Hindlimb muscle (tissue), 1 donor: ENCODE measurements at regions not wholly inside any gene's neighbourhood (a gene's known extent, or its start where the extent isn't known, plus 50 kb on each side); places are given as distances from the start of the nearest gene placed in this dataset.

Source experiments
- DNase-seq: peaks from one replicate; pipeline ENCODE4 v3.0.0-alpha.2; 2013

DNA sequence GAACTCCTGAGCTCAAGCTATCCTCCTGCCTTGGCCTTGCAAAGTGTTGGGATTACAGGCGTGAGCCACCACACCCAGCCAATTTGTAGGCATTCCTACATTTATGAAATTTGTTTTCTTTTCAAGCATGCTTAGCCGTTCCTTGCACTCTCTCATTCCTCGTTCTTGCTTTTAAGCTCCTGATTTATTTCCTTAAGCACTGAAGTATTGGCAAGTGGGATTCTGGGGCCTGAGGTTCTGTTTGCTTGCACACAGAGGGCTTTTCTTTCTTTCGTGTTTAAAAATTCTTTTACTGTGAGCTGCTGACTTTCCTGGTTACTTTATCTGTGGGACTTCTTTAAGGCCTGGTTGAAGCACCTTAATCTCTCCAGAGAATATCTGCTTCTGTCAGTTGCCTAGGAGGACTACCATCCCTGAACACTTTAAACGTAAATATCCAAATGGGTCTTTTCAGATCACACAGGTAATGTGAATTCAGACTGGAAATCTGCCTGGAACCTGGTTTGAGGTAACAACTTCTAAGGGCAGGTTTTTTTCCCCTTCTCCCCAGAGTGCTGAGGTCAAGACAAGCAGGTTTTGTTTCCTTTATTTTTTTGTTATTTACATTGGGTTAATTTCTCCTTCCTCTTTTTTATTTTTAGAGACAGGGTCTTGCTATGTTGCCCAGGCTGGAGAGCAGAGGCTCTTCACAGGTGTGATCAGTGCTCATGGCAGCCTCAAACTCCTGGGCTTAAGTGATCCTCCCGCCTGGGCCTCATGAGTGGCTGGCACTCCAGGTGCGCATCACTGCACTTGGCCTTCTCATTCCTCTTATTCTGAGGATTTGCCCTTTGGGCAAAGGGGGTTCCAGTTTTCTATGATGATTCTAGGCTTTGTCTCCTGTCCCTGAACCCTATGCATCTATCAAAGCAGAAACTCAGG lies 102.9 kb downstream of the PFKFB3 start:
- DNase-seq: no peak

DNA sequence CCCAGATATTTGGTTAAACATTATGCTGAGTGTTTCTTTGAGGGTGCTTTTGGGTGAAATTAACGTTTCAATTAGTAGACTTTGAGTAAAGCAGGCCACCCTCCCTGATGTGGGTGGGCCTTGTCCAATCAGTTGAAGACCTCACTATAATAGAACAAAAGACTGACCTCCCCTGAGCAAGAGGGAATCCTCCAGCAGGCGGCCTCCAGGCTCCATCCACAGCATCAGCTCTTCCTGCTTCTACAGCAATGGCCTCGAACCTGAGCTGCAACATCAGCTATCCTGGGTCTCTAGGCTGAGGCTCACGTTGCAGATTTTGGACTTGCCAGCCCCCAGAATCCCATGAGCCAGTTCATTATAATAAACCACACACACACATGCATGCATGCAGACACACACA lies 104.2 kb downstream of the PFKFB3 start:
- no peak for DNase-seq

DNA sequence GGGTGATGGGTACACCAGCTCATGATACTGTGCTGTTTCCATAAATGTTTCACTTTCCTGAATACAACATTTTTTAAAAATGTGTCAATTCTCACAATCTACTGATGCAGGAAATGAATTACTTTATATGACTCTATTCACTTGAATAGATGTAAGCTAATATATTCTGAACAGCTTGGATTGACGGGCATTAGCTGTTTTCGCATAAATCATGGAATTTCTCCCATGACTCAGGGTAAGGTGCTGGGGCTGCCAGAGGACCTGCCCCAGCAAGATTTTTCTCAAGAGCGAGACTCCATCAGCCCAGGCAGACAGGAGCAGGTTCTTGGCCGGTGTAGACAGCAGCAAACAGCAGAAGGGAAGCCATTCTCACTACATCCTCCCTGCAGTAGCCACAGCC lies 107.1 kb downstream of the PFKFB3 start:
- no peak for DNase-seq

- no peak for DNase-seq
Measured at GRCh38 chr10:6310977-6311376, 108.2 kb downstream of the PFKFB3 start.

DNA sequence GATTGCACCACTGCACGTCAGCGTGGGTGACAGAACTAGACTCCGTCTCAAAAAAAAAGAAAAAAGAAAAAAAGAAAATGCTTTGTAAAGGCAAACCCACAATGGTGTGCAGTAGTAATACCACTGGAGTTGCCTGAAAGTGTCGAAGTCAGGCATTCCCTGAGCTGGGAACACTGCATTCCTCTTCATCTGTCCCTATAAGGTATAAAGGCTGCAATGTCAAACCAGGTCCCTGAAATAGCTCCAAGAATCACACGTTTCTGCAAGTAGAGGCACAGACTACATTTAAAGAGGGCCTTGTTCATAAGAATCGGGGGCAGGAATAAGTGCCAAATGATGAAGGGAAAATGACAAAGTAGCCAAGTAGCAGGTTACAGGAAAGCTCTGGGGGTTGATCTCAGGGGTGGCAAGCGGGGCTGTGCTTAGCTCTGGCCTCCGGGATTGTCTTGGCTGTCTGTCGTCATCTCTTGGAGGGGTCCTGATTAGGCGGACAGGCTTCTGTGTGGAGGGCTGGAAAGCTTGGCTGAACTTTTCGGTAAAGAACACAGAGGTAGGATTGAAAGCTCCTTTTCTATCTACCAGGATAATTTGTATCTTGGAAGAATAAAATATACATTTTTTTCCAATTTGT lies 109.1 kb downstream of the PFKFB3 start:
- DNase-seq: no peak

- no peak for DNase-seq
Measured at GRCh38 chr10:6312636-6313035, 109.9 kb downstream of the PFKFB3 start.

DNA sequence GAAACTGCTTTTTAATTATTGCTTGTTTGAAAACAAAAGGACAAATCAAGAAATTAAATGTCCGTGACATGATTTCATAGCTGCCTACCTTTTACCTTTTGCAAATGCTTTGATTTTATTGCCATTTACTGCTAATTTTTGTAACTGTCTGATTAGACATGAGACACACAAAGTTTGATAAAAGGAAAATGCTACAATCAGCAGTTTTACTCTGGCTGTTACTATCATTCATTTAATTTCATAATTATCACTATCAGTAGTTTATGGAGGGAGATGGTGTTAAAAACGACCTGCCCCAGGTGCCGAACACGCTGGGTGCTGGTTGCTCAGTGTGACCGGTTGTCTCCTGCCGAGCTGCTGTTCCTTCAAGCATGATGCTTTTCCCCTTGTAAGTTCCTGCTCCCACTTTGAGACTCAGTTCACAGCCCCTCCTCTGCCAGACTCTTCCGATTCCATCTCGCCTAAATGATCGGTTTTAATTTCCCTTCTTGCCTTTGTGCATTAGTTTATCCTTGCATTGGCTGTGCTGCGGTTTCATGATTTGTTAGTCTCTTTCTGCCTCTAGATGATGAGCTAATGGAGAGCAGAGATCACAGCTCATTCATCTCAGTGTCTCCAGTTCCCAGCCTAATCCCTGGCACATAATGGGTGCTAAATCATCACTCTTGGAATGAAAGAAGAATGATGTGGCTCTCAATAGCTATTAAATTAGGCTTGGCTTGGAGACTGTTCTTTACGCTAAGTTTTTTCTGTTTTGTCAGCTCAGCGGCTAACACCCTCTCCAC lies 110.6 kb downstream of the PFKFB3 start:
- DNase-seq: no peak

GRCh38 chr10:6314620-6315205 lies 112.0 kb downstream of the PFKFB3 start:
- no peak for DNase-seq

DNA sequence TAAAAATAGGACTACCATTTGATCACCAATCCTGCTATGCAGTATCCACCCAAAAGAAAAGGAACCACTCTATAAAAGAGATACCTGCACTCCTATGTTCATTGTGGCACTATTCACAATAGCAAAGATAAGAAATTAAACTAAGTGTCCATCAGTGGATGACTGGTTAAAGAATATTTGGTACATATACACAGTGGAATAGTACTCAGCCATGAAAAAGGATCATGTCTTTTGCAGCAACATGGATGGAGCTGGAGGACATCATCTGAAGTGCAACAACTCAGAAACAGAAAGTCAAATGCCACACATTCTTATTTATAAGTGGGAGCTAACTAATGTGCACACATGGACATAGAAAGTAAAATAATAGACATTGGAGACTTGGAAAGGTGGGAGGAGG lies 116.4 kb downstream of the PFKFB3 start:
- DNase-seq: no peak

DNA sequence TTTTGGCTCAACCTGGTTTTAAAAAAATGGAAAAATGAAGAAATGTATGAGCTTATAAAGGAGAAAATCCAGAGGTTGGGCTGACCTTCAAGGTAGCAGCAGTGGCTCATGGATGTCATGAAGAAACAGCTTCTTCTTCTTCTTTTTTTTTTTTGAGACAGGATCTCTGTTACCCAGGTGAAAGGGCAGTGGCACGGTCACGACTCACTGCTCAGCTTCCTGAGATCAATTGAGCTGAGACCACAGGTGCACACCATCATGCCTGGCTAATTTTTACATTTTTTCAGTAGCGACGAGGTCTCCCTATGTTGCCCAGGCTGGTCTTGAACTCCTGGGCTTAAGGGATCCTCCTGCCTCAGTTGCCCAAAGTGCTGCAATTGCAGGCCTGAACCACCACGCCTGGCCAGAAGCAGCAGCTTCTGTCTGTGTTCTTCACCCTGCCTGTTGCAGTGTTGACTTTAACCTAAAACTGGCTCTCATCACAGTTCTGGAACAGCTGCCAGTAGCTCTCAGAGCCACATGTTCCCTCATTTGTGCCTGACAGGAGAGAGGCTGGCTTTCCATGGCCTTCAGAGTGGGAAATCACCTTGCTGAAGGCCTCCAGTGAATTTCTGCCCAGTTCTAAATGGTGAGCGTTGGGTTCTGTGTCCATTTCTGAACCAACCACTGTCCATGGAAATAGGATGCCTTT lies 117.7 kb downstream of the PFKFB3 start:
- no peak for DNase-seq

- DNase-seq: no peak
Measured at GRCh38 chr10:6321880-6322279, 119.1 kb downstream of the PFKFB3 start.

DNA sequence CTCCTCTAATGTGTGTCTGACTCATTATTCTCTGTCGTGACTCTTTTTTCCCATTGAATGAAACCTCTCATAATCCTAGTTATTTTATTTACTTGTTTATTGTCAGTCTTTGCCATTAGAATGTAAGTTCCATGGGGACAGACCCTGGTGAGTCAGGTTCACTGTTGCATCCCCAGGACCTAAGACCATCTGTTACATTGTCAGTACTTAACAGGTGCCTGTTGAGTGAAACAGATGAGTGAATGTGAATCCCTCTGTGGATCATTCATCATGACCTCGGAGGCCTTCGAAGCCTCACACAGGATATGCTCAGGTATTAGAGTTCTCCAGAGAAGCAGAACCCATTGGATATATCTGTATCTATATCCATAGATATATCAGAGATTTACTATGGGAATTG lies 120.1 kb downstream of the PFKFB3 start:
- DNase-seq: no peak

GRCh38 chr10:6327961-6328698 lies 125.4 kb downstream of the PFKFB3 start:
- no peak for DNase-seq

- DNase-seq: no peak
Measured at GRCh38 chr10:6328699-6329423, 126.1 kb downstream of the PFKFB3 start.

DNA sequence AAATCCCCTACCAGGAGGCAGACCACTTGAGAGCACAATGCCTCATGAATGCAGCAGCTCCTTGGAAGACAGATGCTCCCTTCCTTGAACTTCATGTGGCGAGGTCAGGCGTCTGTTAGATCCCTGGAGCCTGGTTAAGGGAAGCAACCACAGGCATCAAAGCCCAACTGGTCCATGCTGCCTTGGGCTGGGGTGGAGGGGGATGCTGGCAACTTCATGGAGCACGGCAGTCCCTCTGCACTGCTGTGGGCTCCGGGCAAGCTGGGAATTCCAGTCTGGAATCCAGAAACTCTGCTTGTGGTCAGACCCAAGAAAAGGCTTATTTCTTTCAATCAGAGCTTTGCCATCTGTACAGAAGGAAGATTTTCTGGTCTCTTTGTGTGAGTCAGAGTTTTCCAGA lies 130.4 kb downstream of the PFKFB3 start:
- no peak for DNase-seq

- no peak for DNase-seq
Measured at GRCh38 chr10:6333973-6334372, 131.2 kb downstream of the PFKFB3 start.

GRCh38 chr10:6336016-6336415 lies 133.3 kb downstream of the PFKFB3 start:
- DNase-seq: no peak

GRCh38 chr10:6337382-6337781 lies 134.7 kb downstream of the PFKFB3 start:
- no peak for DNase-seq

GRCh38 chr10:6338361-6338760 lies 135.6 kb downstream of the PFKFB3 start:
- no peak for DNase-seq

DNA sequence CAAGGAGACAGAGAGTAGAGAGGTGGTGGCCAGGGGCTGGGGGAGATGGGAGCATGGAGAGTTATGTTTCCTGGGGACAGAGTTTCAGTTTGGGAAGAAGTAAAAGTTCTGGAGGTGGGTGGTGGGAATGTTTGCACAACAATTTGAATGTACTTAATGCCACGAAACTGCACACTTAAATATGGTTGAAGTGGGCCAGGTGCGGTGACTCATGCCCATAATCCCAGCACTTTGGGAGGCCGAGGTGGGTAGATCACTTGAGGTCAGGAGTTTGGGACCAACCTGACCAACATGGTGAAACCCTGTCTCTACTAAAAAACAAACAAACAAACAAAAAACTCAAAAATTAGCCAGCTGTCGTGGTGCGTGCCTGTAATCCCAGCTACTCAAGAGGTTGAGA lies 137.2 kb downstream of the PFKFB3 start:
- DNase-seq: no peak
